ENCODE measurements at regions not wholly inside any gene's neighbourhood (a gene's known extent, or its start where the extent isn't known, plus 50 kb on each side); places are given as distances from the start of the nearest gene placed in this dataset.

- no peak for TF ChIP-seq CTCF (conservative IDR thresholded peaks at IDR 0.05 in 1 of 2, IDR thresholded peaks at IDR 0.05 in 1 of 2; ENCODE audit: low read depth in 1 of 2, low read length in 2 of 2)
- TF ChIP-seq EZH2 (IDR thresholded peaks at IDR 0.05; ENCODE audit: low read length, missing control alignments) = no peak
Measured at GRCh38 chr12:72178244-72178643, 93.9 kb upstream of the TRHDE start.

Data from fibroblast of lung (primary cell).